Adrenal gland (tissue), 9 donors: ENCODE measurements at regions not wholly inside any gene's neighbourhood (a gene's known extent, or its start where the extent isn't known, plus 50 kb on each side); places are given as distances from the start of the nearest gene placed in this dataset.

Experiments
- DNase-seq, 7 donors: peaks; one replicate each; pipeline ENCODE4 v3.0.0-alpha.2; 2019 to 2020
- H3K27ac ChIP-seq, 5 donors: fragments of 200-600 bp; sonication (generic) in 4 of 5; 1 replicate in 3 of 5; 2 replicates in 2 of 5; pipeline versions ENCODE4 v1.5.1 to v1.8.0; 2016 to 2020; ENCODE audit warnings: mild to moderate bottlenecking in 1 of 5
- H3K27me3 ChIP-seq: fragments of 200-600 bp; 2 replicates; pipeline ENCODE4 v1.8.0; 2021
- H3K36me3 ChIP-seq, 2 donors: fragments of 200-600 bp; replicated peaks in 1 of 2; 1 replicate in 1 of 2; 2 replicates in 1 of 2; pipeline versions ENCODE4 v1.5.1 to v1.8.0; 2018 to 2022
- H3K4me1 ChIP-seq, 2 donors: fragments of 200-600 bp; replicated peaks in 1 of 2; 1 replicate in 1 of 2; 2 replicates in 1 of 2; pipeline versions ENCODE4 v1.5.1 to v1.8.0; 2018 to 2021
- H3K4me3 ChIP-seq, 4 donors: fragments of 200-600 bp; sonication (generic) in 3 of 4; one replicate each; pipeline ENCODE4 v1.5.1; 2016 to 2018
- H3K9me3 ChIP-seq, 3 donors: fragments of 200-600 bp; sonication (generic) in 1 of 3; replicated peaks in 1 of 3; 1 replicate in 2 of 3; 2 replicates in 1 of 3; pipeline versions ENCODE4 v1.5.1 to v1.8.0; 2016 to 2021
- CTCF ChIP-seq, 6 experiments: fragments of 450-650 bp in 4 of 6; fragments of 200-600 bp in 2 of 6; sonication (generic) in 1 of 6; IDR thresholded peaks; 1 replicate in 5 of 6; 2 replicates in 1 of 6; pipeline versions ENCODE4 v1.5.1 to v1.8.0; 2016 to 2021; ENCODE audit warnings: antibody characterized with exemption in 6 of 6, mild to moderate bottlenecking in 2 of 6, moderate library complexity in 1 of 6
- POLR2A ChIP-seq, 2 donors: fragments of 450-650 bp; IDR thresholded peaks; one replicate each; pipeline ENCODE4 v1.6.1; 2017; ENCODE audit warnings: antibody characterized with exemption in 2 of 2, mild to moderate bottlenecking in 2 of 2, moderate library complexity in 1 of 2
- WGBS, 4 donors: extraction: QIAGEN DNeasy Blood & Tissue Kit in 2 of 4; methylation state at CpG; one replicate each; pipeline versions ENCODE4 v1.1.5 to v1.1.7; 2013 to 2017; 5-methylcytosine and 5-hydroxymethylcytosine counted together
- intact Hi-C, 2 donors: fragments of 100-400 bp; cut with DNase I; formaldehyde crosslinking; loops; one replicate each; pipeline versions ENCODE4 v1.14.1 to v1.15.0; 2022 to 2023
- donor health status: healthy with polysubstance abuse.
- donor health status: Bipolar disorder and iron deficiency.
- donor health status: DM: yes; HTN: yes; CAD: no.
- donor health status: DM: no; HTN: no; CAD: no.
- donor health status: DM: no; HTN: no; CAD: no.

DNA sequence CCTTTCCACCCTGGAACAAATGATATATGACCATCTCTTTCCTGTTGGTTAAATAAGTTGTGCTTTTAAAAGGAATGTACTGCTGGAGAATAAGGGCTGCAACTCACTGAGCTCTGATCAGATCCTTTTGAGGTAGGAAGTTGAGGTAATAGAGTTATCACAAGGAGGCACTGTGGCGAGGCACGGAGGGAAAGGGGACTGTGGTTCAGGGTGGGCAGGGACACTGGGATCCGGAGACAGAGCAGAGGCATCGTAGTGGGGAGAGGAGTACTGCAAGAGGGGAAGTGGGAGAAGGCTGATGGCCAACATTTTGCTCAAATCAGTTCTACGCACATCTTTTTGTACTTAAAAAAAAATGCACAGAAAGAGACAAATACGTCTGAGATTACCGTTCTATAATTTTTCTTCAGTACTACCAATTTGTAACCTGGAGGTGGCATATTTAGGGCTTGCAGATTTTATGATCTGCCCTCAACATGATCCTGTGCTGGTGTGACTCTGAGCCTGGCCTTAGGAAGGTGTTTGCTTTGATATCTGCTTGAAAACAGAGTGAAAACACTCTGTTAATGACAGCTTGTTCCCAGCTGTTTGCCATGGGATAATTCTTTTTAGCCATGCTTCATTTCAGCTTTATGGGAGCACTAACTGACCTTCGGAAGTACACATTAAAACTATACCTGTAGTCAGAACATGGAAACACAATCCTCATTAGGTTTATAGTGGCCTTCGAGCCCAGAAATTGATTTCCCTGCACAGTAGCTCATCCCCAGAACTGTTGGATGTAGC lies 168.1 kb downstream of the KCNE4 start:
- no peaks in the 10 kb centered on the region for H3K36me3 ChIP-seq
- 71 to 84% (median 80%) methylated on average over 8 to 9 of the region's 9 CpGs for WGBS, 4 donors
- no peak for DNase-seq
- H3K27me3 ChIP-seq = no peaks in the 10 kb centered on the region
- H3K27ac ChIP-seq = no peak overlapping the region
- no peak overlapping the region for H3K4me3 ChIP-seq
- H3K9me3 ChIP-seq = no peaks in the 10 kb centered on the region
- intact Hi-C loops = no loop called here
- TF ChIP-seq CTCF (IDR thresholded peaks at IDR 0.05) (no peak), POLR2A (IDR thresholded peaks at IDR 0.05) (no peak)
- no peaks in the 10 kb centered on the region for H3K4me1 ChIP-seq

- Histone ChIP-seq H3K4me3 (no peak overlapping the region), H3K9me3 (no peaks in the 10 kb centered on the region), H3K36me3 (no peaks in the 10 kb centered on the region), H3K27ac (no peak overlapping the region), H3K27me3 (no peaks in the 10 kb centered on the region), H3K4me1 (no peaks in the 10 kb centered on the region)
- WGBS, 4 donors = 33 to 73% (median 56%) methylated on average over 1 of the region's 1 CpG
- TF ChIP-seq CTCF (IDR thresholded peaks at IDR 0.05) (no peak), POLR2A (IDR thresholded peaks at IDR 0.05) (no peak)
- intact Hi-C loops = no loop called here
- DNase-seq = no peak
Observed at GRCh38 chr2:223220658-223220925, 168.6 kb downstream of the KCNE4 start.

DNA sequence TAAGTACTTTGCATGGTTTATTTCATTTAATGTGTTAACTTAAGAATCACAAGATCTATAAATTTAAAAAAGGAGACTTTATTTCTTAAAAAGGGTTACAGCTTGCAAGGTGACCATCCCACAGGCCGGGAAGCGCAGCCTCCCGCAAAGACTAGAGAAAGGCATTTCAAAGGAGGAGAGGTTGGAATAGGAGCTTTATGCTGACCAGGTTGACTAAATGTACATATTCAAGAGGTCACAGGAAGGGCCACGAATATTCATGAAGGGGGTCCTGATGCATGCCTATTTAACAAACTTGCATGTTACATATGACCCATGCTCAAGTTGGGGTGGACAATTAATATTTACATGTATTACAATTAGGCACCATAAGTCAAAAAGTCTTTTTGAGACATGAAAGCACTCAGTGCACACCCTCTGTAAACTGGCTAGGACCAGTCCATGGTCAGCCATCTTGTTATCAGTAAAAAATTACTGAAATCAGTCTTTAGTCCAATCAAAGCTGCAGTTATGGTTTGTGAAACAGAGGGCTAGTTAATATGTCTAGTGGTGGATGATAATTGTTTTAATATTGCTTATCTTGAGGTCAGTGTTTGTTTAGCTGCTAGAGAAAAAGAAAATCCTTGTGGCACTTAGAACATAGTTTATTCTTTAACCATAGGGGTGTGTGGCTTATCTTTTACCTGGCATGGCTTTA lies 169.3 kb downstream of the KCNE4 start:
- Histone ChIP-seq H3K4me3 (no peak overlapping the region), H3K4me1 (no peaks in the 10 kb centered on the region), H3K36me3 (no peaks in the 10 kb centered on the region), H3K9me3 (no peaks in the 10 kb centered on the region), H3K27ac (no peak overlapping the region), H3K27me3 (no peaks in the 10 kb centered on the region)
- 63 to 86% (median 72%) methylated on average over 4 of the region's 4 CpGs for WGBS, 4 donors
- TF ChIP-seq POLR2A (IDR thresholded peaks at IDR 0.05) = no peak
- TF ChIP-seq CTCF (IDR thresholded peaks at IDR 0.05) = no peak
- no peak for DNase-seq
- intact Hi-C loops = no loop called here

- no peaks in the 10 kb centered on the region for H3K4me1 ChIP-seq
- no peak for DNase-seq
- WGBS, 4 donors = 76 to 89% (median 77%) methylated on average over 2 of the region's 2 CpGs
- no peaks in the 10 kb centered on the region for H3K27me3 ChIP-seq
- no peak for TF ChIP-seq CTCF (IDR thresholded peaks at IDR 0.05)
- TF ChIP-seq POLR2A (IDR thresholded peaks at IDR 0.05) = no peak
- no peaks in the 10 kb centered on the region for H3K9me3 ChIP-seq
- H3K36me3 ChIP-seq = no peaks in the 10 kb centered on the region
- H3K4me3 ChIP-seq = no peak overlapping the region
- no peak overlapping the region for H3K27ac ChIP-seq
- intact Hi-C loops = no loop called here
Observed at GRCh38 chr2:223222397-223222796, 170.4 kb downstream of the KCNE4 start.
